HUDEP-2 (cell line): ENCODE measurements at regions not wholly inside any gene's neighbourhood (a gene's known extent, or its start where the extent isn't known, plus 50 kb on each side); places are given as distances from the start of the nearest gene placed in this dataset.
A peak's percentile ranks its signal among the peaks of the same experiment; 100 is the strongest.
"Not testable (repeated sequence)": the region's sequence is repeated elsewhere in the genome, so short reads cannot be mapped to it uniquely, and the experiment has no call there.

Experiments used
- DNase-seq, 76 experiments: peaks; one replicate each; lab custom pipeline; 2025; ENCODE audit not compliant: unreplicated experiment in 76 of 76; lab: John Stamatoyannopoulos, UW

- DNase-seq, result peak in 9 of 76 experiments; percentile 0 to 19 (median 1)
Observed at GRCh38 chrX:37509349-37509748, 62.1 kb upstream of the LANCL3 start.

GRCh38 chrX:37516512-37516911, 54.9 kb upstream of the LANCL3 start:
- not testable (repeated sequence) for DNase-seq

GRCh38 chrX:37519261-37519660, 52.2 kb upstream of the LANCL3 start:
- not testable (repeated sequence) for DNase-seq

- not testable (repeated sequence) for DNase-seq
Observed at GRCh38 chrX:37520860-37521450, 50.5 kb upstream of the LANCL3 start.
